Epithelial cell of prostate (primary cell): ENCODE measurements at regions not wholly inside any gene's neighbourhood (a gene's known extent, or its start where the extent isn't known, plus 50 kb on each side); places are given as distances from the start of the nearest gene placed in this dataset.

Source experiments
- DNase-seq: peaks from one replicate; pipeline ENCODE4 v3.0.0-alpha.2; 2011; ENCODE audit warnings: low read depth, low spot score
- H3K27ac ChIP-seq: fragments of 450-650 bp; 2 replicates; pipeline ENCODE4 v1.5.1; 2017; ENCODE audit warnings: mild to moderate bottlenecking

DNA sequence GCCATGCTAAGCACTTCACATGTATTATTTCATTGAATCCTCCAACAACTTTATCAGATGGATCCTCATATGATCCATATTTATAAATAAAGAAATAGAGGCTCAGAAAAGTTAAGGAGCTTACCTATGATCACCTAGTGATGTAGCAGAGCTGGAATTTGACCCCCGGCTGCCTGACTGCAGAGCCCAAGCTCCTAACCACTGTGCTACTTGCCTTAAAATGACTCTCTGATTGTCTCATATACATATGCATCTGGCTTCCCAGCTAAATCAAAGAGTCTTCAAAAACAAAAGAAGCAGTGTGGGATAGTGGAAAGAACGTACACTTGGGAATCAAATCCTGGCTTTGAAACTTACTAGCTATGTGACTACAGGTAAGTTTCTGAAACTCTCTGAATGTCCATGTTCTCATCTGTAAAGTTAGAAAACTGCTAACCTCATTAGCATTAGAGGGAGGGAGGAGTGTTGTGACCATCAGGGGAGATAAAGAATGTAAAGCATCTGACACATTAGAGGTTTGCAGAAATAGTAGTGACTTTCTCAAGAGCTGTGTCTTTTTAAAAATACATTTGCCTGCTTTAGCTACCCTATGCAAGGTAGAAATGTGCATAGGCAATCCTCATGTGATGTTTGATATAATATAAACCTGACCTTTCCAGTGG is 67.2 kb upstream of the BARHL2 start:
- H3K27ac ChIP-seq, result no peak overlapping the region
- no peak for DNase-seq

DNA sequence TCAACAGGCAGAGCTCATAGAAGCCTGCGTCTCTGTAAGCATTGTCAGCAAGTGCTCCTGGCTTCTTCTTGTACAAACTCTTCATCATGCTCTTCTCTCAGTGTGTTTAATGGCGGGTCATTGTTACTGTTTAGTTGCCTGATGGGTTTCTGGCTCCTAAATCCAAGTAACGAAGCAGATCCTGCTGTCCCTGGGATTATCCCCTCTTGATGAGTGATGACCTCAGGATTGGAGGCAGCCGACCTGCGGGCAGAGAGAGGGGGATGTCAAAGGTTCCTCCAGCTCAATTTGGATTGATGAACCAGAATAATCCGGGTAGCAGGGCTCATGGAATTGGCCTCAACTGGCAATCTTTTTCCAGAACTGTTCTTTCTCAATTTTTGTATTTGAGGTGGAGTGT is 66.1 kb upstream of the BARHL2 start:
- DNase-seq, result no peak
- H3K27ac ChIP-seq, result no peak overlapping the region

DNA sequence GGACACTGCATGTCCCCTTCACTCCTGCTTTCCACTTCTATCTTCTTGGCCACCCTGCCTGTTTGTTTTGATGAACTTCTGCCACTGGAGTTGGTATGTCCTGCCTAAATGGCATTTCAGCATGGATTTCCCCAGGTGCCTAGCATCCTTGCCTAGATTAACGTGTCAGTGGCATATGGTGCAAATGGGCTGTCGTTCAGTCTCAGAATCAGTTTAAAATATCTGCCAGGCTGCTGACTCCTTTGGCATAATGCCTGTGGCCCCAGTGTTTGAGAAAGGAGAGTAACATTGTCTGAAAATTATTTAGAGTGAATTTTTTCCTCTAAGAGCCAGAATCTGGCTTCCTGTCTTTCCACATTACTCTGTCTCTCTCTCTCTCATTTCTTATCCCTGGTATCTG is 64.9 kb upstream of the BARHL2 start:
- DNase-seq, result no peak
- no peak overlapping the region for H3K27ac ChIP-seq

DNA sequence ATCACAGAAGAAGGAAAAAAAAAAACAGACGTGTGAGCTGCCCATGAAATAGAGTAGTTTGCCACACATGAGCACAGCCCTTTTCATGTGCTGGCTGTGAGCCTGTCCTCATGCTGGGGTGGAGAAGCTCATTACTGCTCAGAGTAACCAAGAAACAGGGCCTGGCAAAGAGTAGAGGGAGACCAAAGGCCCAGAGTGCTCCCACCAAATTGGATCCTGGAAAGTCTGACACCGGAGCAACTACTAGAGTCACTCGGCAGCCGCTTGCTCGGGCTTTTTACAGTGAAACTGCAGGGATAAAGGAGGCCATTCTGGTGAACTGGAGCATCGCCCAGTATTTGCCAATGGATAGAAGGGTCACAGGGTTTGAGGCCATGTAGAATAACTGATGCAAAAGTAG is 64.4 kb upstream of the BARHL2 start:
- H3K27ac ChIP-seq, result no peak overlapping the region
- DNase-seq, result no peak

DNA sequence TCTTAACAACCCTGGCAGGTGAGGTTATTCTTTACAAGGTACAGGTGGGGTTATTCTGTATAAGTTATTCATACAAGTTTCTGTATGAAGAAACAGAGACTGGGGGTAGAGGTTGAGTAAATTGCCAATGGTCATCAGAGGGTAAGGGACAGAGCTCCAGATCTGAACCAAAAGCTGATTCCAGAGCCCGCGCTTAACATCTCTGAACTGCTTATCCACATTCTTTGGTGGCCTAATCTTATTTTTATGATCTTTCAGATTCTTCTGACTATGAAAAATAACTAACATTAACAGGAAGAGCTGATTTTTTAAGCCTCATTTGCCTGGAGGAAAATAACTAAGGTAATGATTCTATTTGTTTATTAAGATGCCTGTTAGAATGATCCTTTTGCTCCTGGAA is 63.9 kb upstream of the BARHL2 start:
- H3K27ac ChIP-seq, result no peak overlapping the region
- DNase-seq, result no peak

DNA sequence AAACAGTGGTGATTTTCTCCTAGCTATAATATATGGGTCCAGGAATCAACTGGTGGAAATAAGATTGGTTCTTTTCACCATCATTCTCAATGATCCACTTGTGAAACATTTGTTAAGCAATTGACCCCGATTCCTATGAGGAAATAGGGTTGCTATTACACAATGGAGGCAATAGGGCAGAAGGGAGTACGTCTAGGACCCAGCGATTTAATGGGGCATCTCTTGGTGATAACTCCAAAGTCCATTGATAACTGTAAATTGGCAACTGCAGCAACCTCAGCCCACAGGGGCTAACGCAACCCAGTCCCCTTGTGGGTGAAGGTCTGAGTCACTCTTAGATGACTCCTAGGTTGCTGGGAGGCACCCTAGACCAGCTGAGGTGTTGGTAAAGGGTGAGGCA is 62.5 kb upstream of the BARHL2 start:
- DNase-seq, result no peak
- no peak overlapping the region for H3K27ac ChIP-seq

DNA sequence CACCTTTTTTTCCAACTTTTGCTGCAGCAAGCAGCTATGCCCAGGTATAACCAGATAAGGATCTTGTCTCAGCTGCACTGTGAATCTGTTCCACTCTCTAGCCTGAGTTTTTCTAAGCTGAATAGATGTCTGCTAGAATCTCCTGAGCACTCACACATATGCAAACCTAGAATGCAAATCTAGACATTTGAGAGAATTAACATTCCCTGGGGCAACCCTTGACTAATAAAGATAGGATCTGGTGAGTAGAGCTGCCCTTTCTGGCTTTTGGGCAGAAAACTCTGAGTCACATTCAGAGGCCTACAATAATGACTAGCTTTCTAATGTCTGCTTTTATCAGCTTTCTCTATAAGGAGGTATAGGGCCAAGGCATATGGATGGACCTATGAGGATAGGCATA is 61.4 kb upstream of the BARHL2 start:
- DNase-seq, result no peak
- H3K27ac ChIP-seq, result no peak overlapping the region

DNA sequence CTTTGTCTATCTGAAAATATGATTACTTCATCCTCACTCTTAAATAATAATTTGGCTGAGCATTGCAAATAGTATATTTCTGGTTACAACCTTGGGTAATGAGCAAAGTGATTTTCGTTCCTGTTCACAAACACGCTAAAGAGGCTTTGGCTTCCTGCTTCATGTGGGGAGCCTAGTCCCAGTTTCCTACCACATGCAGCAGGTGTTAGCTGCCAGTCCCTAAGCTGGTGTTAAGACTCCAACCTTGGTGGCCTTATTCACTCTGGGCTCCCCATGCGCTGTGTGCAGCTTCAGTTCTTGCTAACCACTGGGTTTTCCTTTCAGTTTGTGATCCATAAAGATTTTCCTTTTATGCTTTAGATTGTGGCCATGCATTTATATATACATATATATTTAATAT is 56.7 kb upstream of the BARHL2 start:
- no peak for DNase-seq
- no peak overlapping the region for H3K27ac ChIP-seq

DNA sequence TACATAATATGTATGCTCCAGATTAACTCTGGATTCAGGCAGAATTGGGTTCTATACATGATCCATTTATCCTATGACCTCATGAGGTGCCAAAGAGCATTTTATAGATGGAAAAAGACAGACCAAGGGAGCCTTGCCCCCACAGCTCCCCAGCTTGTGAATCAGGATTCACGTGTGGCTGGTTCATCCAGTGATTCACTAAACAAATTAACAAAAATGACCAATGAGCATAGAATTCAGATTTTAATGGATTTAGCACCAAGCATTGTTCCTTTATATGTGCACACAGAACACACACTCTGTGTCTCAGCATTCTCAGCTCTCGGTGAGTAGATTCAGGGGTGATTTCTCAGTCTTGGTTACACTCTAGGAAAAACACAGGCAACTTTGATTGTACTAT is 51.7 kb upstream of the BARHL2 start:
- no peak overlapping the region for H3K27ac ChIP-seq
- no peak for DNase-seq

DNA sequence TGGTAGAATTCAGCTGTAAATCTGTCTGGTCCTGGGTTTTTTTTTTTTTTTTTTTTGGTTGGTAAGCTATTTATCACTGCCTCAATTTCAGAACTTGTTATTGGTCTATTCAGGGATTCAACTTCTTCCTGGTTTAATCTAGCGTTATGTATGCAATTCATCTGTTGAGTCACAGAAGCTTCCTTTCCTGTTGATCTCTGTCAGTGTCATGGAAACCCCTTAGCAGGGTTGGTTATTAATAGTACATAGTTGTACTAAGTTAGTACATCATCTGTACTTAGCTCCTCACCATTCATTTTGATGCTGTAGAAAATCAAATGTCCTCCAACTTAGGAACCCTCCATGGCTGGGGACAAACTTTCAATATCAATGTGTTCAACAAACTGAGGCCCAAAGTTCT is 51.0 kb upstream of the BARHL2 start:
- no peak for DNase-seq

More for the DNA sequence above, 51.0 kb upstream of the BARHL2 start:
- no peak overlapping the region for H3K27ac ChIP-seq
